MM.1S (cell line): ENCODE measurements at regions not wholly inside any gene's neighbourhood (a gene's known extent, or its start where the extent isn't known, plus 50 kb on each side); places are given as distances from the start of the nearest gene placed in this dataset.
"Not testable (repeated sequence)": the region's sequence is repeated elsewhere in the genome, so short reads cannot be mapped to it uniquely, and the experiment has no call there.

ENCODE experiments used
- CTCF ChIP-seq: fragments of 300-600 bp; sonication (generic); IDR thresholded peaks from 2 replicates; pipeline ENCODE4 v1.5.1; 2016; ENCODE audit warnings: antibody characterized with exemption, low read length, mixed read lengths
- EZH2 ChIP-seq: fragments of 300-600 bp; sonication (generic); optimal IDR thresholded peaks from 2 replicates; pipeline ENCODE3; 2017; ENCODE audit warnings: low read depth, mild to moderate bottlenecking, antibody characterized with exemption, low read length, mixed read lengths
- EZH2phosphoT487 ChIP-seq: fragments of 300-600 bp; sonication (generic); IDR thresholded peaks from 2 replicates; pipeline ENCODE4 v1.6.1; 2018; ENCODE audit warnings: antibody characterized with exemption, low read length

- TF ChIP-seq CTCF, EZH2, EZH2phosphoT487: not testable (repeated sequence)
Measured at GRCh38 chr2:91503959-91504741, 2812.7 kb downstream of the RPIA start.
